Osteocyte (in vitro differentiated cells): ENCODE measurements at regions not wholly inside any gene's neighbourhood (a gene's known extent, or its start where the extent isn't known, plus 50 kb on each side); places are given as distances from the start of the nearest gene placed in this dataset.

Experiments used
- DNase-seq: peaks from one replicate; pipeline ENCODE4 v3.0.0; 2021; ENCODE audit warnings: mixed read lengths; ENCODE audit not compliant: unreplicated experiment; ENCODE audit errors: extremely low spot score
- H3K27ac Mint-ChIP-seq: one replicate; pipeline ENCODE4 v1.8.0; 2021; ENCODE audit warnings: mild to moderate bottlenecking, mixed read lengths; ENCODE audit not compliant: unreplicated experiment
- H3K27me3 Mint-ChIP-seq: one replicate; pipeline ENCODE4 v1.8.0; 2021; ENCODE audit warnings: mixed read lengths; ENCODE audit not compliant: unreplicated experiment
- H3K36me3 Mint-ChIP-seq: one replicate; pipeline ENCODE4 v1.8.0; 2021; ENCODE audit warnings: mixed read lengths; ENCODE audit not compliant: unreplicated experiment
- H3K4me1 Mint-ChIP-seq: one replicate; pipeline ENCODE4 v1.8.0; 2021; ENCODE audit warnings: mixed read lengths; ENCODE audit not compliant: unreplicated experiment
- H3K4me3 Mint-ChIP-seq: one replicate; pipeline ENCODE4 v1.8.0; 2021; ENCODE audit warnings: mild to moderate bottlenecking, moderate library complexity, mixed read lengths; ENCODE audit not compliant: unreplicated experiment
- H3K9me3 Mint-ChIP-seq: one replicate; pipeline ENCODE4 v1.8.0; 2021; ENCODE audit warnings: mixed read lengths; ENCODE audit not compliant: unreplicated experiment
- TF ChIP-seq, protein P1 (sequence below): fragments of 200-600 bp; sonication (generic); IDR thresholded peaks from 2 replicates; pipeline ENCODE4 v1.5.0; 2021; ENCODE audit warnings: antibody characterized with exemption, mild to moderate bottlenecking, moderate library complexity

DNA sequence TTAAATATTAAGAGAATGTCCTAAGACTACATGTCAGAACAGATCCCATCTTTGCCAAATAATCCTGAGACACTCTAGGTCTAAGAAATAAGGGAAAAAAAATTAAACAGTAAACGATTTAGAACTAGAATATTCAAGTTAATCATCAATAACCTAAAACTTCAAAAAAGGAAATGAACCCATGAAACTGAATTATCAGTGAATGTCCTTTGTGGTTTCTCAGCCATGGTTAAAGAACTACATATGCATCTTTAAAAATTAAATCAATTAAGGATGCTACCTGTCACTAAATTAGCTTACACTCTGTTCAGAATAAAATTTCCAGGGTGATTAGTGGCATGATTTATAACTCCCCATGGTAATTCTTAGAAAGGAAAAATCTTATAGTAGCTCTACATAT is 850.0 kb upstream of the C9orf72 start:
- no peak overlapping the region for H3K4me3 Mint-ChIP-seq
- H3K27ac Mint-ChIP-seq = no peak overlapping the region
- no peaks in the 10 kb centered on the region for H3K4me1 Mint-ChIP-seq
- H3K9me3 Mint-ChIP-seq = no peaks in the 10 kb centered on the region
- DNase-seq = no peak
- TF ChIP-seq, protein P1, sequence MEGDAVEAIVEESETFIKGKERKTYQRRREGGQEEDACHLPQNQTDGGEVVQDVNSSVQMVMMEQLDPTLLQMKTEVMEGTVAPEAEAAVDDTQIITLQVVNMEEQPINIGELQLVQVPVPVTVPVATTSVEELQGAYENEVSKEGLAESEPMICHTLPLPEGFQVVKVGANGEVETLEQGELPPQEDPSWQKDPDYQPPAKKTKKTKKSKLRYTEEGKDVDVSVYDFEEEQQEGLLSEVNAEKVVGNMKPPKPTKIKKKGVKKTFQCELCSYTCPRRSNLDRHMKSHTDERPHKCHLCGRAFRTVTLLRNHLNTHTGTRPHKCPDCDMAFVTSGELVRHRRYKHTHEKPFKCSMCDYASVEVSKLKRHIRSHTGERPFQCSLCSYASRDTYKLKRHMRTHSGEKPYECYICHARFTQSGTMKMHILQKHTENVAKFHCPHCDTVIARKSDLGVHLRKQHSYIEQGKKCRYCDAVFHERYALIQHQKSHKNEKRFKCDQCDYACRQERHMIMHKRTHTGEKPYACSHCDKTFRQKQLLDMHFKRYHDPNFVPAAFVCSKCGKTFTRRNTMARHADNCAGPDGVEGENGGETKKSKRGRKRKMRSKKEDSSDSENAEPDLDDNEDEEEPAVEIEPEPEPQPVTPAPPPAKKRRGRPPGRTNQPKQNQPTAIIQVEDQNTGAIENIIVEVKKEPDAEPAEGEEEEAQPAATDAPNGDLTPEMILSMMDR = no peak
- H3K36me3 Mint-ChIP-seq = no peaks in the 10 kb centered on the region
- no peaks in the 10 kb centered on the region for H3K27me3 Mint-ChIP-seq

DNA sequence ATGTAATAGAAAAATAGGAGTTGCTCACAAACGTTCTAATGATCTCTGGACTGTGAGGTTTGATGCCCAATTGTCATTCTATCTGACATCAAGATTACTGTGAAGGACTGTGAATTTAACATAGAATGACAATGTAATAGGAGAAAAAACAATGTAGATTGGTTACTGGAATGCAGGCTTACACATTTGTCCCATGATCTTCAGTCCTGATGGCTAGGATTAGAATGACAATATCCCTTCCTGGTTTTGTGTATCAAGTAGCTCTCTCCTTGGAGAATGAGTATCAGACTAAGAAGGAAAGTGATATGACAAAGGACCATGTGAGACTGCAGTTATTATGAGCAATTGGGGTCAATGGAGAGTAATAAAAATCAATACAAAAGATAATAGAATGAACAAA is 862.2 kb upstream of the C9orf72 start:
- peaks cover 13% of the 10 kb centered on the region for H3K9me3 Mint-ChIP-seq

DNA sequence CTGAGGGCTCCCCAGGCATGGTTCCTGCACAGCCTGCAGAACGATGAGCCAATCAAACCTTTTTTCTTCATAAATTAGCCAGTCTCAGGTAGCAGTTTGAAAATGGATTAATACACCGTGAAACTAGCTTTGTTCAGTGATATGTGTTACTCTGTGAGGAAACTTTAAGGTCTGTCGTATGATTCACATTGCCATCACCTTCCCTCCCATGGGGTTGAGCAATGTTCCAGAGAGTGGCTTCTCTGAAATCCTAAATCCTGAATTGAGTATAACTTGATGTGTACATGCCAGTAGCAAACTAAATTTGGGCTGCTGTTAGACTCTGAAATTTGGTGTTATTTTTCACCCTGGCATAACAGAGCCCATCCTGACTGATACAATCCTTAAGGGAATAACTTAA is 866.4 kb upstream of the C9orf72 start:
- TF ChIP-seq, protein P1 = no peak
- H3K4me3 Mint-ChIP-seq = no peak overlapping the region
- H3K36me3 Mint-ChIP-seq = no peaks in the 10 kb centered on the region
- no peak overlapping the region for H3K27ac Mint-ChIP-seq
- H3K27me3 Mint-ChIP-seq = no peaks in the 10 kb centered on the region
- no peaks in the 10 kb centered on the region for H3K4me1 Mint-ChIP-seq
- H3K9me3 Mint-ChIP-seq = peaks cover 16% of the 10 kb centered on the region
- DNase-seq = no peak

More for the DNA sequence above, 862.2 kb upstream of the C9orf72 start:
- TF ChIP-seq, protein P1 = no peak
- H3K4me3 Mint-ChIP-seq = no peak overlapping the region
- H3K4me1 Mint-ChIP-seq = no peaks in the 10 kb centered on the region
- no peaks in the 10 kb centered on the region for H3K36me3 Mint-ChIP-seq
- H3K27me3 Mint-ChIP-seq = no peaks in the 10 kb centered on the region
- no peak for DNase-seq
- no peak overlapping the region for H3K27ac Mint-ChIP-seq

DNA sequence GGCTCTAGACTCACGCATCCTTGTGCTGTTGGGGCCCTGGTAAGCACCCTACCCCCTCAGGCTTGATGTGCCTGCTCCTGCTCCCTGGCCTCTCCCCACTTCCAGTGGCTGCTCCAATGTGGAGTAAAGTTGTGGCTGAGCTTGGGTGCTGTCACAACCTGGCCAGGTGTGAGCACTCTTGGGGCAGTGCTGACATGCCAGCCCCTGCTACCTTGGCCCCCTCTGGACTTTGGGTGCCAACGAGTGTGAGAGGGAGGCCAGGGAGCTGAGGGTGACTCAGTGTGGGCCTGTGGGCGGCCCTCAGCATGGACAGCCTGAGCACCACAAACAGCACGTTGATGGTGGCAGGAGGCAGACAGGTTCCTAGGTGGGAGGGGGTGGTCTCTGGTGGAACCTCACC is 870.2 kb upstream of the C9orf72 start:
- Mint-ChIP-seq H3K4me1 (no peaks in the 10 kb centered on the region), H3K9me3 (peaks cover 7% of the 10 kb centered on the region), H3K36me3 (no peaks in the 10 kb centered on the region), H3K4me3 (no peak overlapping the region), H3K27me3 (no peaks in the 10 kb centered on the region), H3K27ac (no peak overlapping the region)
- no peak for DNase-seq
- TF ChIP-seq, protein P1 = no peak

DNA sequence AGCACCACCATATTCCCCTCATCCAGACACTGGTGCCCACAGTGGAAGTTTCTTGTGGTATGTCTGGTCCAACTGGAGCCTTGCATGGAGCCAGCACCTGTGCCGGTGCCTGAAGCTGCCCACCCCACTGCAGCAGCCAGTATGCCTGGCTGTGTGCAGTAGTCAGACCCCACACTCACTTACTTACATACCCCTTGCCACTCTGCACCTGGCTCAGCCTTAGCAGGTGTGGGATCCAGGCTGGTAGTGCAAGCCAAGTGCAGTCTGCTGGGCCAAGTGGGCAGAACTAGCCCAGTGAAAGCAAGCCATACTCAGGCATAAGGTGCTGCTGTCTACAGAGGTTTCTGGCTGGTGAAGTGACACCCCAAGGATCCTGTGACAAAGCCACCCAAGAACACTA is 871.4 kb upstream of the C9orf72 start:
- Mint-ChIP-seq H3K27ac (no peak overlapping the region), H3K4me1 (no peaks in the 10 kb centered on the region), H3K27me3 (no peaks in the 10 kb centered on the region), H3K9me3 (peaks cover 7% of the 10 kb centered on the region), H3K4me3 (no peak overlapping the region), H3K36me3 (no peaks in the 10 kb centered on the region)
- TF ChIP-seq, protein P1 = no peak
- DNase-seq = no peak
